DLD1 (cell line): ENCODE measurements at regions not wholly inside any gene's neighbourhood (a gene's known extent, or its start where the extent isn't known, plus 50 kb on each side); places are given as distances from the start of the nearest gene placed in this dataset.

ENCODE experiments used
- in situ Hi-C: cut with HindIII; loops from 2 replicates; pipeline ENCODE4 v1.10.0; 2017; ENCODE audit warnings: low sequenced_read_pairs

DNA sequence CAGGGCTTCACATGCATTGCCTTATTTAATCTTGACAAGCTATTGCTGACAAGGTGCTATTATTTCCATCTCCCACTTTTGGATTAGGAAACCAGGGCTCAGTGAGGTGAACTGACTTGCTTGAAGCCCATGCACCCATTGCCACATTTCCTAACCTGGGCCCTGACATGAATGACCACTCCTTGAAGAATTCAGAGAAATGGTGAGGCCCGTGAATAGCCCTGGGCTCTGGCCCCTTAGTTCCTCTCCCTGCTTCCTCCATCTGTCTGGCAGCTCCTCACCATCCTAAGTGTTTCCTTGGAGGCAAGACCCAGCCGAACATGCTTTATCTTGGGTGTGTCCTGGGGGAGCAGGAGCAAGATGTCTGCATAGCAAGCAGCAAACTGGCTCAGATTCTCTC lies 56.1 kb upstream of the NECTIN1 start:
- in situ Hi-C loops: no loop called here

DNA sequence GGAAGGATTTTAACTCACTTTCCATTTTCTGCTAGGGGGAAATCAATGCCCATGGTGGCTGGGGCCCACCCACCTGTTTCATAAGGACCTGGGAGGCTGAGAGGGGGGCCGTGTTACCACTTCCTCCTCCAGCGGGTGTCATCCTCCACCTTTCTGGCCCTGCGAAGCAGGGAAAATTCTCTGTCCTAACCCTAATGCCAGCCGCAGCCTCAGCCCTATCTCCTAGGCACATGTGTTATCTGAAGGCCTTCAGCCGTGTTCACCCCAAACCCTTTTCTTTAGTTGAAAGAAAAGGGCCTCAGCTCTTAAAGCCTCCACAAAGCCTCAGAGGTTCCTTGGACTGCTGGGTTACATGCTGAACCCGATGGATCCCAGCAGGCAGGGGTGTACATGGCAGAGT lies 55.4 kb upstream of the NECTIN1 start:
- in situ Hi-C loops: no loop called here

DNA sequence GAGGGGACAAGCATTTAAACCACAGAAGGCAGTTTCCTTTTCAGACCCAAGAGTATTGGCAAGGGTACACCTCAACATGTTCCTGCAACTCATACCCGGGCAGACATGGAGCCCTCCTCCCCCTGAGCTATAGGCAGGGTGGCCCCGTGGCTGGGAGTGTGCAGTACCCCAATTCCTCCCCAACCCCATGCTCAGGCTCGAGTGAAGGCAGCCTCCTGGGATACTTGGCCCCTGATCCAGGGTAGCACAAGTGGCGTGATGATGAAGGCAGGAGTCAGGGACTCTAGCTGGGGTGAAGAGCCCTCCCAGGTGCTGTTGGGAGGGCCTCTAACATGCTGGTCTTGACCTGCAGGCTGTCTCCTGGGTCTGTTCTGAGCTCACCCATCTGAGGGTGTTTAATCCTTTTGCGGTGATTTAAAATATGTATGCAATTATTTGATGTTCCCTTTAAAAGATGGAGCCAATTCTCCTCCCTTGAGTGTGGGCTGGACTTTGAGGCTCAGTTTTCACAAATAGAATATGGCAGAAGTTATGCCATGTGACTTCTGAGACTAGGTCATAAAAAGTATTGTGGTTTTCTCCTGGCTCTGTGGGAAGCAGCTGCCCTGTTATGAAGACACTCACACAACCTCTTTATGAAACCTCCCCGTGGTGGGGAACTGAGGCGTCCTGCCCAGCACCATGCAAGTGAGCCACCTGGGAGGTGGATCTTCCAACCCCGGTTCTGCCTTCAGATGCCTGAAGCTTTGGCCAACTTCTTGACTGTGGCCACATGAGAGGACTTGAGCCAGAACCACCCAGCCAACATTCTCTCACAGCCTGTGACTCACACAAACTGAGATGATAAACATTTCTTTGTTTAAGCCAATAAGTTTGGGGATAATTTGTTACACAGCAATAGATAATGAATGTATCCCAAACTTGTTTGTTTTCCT lies 54.7 kb upstream of the NECTIN1 start:
- in situ Hi-C loops: no loop called here

DNA sequence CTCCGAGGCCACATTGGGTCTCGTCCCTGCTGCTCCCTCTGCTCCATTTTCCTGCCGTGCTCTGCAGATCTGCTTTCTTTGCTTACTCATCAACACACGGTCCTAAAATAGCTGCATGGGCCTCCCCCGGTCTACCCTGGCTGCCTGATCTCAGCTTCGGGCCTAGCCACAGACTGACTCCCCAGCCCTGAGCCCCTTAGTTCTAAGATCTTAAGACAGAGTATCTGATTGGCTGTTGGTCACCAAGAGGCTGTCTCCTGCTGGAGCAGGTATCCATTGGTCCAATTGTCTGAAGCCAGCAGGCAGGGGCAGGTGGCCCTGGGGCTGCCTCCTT lies 53.7 kb upstream of the NECTIN1 start:
- in situ Hi-C loops: no loop called here

DNA sequence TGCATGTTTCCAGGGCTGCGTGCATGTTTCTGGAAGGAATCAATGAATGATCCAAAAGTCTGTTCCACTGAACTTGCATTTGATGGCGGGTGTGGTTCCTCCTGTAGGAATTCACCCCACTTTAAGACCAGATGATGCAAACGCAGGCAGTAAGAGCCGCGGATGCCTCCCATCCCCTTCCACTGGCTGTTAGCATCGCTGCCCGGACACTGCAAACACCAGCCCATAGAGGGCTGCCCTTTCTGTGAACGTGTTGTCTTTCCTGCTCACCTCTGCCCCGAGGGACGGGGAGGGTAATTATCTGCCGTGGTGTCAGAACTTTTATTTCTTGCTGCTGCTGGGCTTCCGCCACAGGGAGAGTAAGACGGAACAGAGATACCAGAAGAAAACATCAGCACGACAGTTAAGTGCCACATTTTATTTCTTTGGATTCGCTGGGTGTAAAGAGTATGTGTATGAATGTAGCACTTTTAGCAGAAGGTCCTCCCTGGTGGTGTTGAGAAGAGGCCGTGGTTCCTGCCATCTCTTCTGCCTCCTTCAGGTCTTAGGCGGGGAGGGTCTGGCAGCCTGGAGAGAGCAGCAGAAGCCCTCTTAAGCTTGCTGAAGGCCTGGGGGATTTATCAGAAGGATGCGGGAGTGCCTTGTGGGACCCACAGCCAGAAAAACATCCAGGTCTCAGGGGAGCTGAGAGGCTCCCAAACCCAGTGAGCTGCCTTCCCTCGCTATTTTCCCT lies 53.2 kb upstream of the NECTIN1 start:
- in situ Hi-C loops: no loop called here

DNA sequence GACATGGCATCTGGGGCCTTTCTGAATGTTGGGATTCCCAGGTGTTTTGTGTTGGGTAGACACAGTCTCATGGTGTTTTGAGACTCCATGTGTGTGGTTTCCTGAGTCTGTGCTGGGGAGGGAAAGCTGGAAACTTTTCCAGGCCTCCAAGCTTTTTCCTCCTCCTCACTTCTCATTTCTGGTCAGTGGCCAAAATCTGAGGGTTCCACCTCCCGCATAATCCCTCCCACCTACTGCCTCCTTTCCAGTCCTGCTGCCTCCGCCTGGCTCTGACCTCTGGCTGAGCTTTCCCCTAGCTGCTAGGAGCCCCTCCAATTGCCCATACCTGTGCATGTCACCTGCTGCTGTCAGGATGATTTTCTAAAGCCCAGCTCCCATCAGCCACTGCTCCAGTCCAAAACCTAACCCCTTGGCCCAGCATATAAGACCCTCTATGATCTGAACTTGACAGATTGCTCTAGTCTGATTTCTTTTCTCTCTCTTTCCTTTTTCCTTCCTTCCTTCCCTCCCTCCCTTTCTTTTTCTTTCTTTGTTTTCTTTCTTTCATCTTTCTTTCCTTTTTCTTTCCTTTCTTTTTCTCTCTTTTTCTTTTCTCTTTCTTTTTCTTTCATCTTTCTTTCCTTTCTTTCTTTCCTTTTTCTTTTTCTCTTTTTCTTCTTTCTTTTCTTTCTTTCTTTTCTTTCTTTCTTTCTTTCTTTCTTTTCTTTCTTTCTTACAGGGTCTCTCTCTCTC lies 51.4 kb upstream of the NECTIN1 start:
- in situ Hi-C loops: no loop called here

DNA sequence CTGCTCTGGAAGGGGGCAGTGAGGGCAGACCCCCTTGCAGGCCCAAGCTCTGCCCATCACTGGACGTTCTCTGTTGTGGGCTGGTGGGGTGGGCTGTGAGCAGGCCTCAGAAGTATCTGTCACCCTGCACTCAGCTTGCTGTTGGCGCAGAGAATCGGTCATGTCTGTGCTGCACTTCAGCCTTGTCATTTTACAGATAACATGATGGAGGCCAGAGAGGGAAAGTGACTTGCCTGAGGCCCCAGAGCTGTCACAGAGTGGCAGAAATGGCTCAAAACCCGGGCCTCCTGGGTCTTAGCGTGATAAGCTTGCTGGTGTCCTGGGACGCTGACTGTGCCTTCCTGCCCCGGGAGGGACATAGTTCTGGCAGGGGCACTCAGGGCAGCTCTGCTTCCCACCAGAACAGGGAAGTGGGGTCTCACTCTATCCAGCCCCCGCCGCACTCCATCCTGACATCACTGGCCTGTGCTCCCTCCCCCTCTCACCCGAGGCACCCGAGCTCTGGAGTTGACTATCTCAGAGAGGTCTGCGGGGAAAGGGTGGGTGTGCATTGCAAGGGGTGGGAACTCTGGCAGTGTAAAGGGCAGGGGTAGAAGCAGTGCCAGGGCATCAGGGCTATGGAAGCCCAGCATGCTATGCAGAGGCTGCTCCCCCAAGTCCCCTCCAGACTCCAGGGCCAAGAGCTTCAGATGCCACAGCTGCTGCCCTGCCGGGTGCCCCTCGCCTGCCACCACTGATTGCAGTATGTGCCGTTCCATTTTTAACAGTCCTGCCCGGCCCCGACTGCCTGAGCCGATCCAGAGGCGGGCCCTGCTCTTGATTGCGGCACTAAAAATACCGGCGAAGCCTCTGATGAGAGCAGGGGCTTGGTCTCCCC lies 50.4 kb upstream of the NECTIN1 start:
- in situ Hi-C loops: no loop called here
